ENCODE measurements at regions not wholly inside any gene's neighbourhood (a gene's known extent, or its start where the extent isn't known, plus 50 kb on each side); places are given as distances from the start of the nearest gene placed in this dataset.

DNA sequence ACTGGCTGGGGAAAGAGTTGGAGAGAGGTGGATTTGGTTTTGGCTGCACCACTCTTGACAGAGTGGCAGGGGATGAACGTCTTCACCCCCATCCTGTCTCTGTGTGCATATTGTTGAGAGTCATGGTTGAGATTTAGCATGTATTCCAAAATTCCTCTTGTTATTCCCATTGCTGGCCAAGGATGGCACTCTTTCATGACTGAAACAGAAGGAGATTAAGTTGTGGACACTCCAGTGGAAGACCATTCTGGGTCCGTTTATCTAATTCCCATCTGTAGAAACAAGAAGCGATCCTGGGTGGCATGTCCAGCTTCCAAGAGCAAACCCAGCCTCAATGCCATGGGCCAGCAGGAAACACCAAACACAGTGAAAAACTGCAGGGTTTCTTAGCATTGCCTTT lies 469.0 kb upstream of the IGFBP3 start:
- DNase-seq: no peak

DNA sequence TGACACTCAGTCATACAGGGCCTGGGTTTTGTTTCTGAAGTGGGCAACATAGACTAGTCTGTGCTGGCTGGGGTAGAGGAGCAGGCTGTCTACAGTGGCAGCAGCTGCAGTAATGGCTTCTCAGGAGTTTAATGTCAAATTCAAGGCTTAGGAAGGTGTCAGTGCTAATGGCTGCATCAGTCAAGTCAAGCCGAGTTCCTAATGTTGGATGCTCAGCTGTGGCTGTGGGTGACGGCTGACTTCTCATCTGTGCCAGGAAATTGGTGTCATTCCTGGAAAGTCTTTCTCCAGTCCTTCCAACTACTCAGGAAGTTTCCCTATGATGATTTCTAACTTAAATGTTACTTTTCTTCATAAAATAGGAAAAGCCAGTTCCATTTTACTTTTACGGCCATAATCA lies 468.1 kb upstream of the IGFBP3 start:
- no peak for DNase-seq

DNA sequence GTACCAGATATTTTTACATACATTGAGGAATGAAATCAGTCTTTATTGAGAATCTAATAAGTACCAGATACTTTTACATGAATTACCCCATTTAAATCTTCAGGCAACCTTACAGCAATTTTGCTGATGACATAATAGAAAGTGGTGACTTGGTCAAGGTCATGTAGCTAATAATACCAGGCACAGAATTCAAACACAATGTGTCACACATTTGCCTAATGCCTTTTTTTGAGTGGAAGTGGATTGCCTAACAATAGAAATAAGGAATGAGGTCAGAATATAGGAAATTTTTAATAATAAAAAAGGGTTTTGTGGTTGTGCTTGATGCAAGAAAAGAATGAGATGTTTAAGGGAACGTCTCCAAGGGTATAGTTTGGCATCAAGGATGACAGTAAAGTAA lies 466.6 kb upstream of the IGFBP3 start:
- no peak for DNase-seq

GRCh38 chr7:46386428-46387399 lies 465.6 kb upstream of the IGFBP3 start:
- DNase-seq: no peak

DNA sequence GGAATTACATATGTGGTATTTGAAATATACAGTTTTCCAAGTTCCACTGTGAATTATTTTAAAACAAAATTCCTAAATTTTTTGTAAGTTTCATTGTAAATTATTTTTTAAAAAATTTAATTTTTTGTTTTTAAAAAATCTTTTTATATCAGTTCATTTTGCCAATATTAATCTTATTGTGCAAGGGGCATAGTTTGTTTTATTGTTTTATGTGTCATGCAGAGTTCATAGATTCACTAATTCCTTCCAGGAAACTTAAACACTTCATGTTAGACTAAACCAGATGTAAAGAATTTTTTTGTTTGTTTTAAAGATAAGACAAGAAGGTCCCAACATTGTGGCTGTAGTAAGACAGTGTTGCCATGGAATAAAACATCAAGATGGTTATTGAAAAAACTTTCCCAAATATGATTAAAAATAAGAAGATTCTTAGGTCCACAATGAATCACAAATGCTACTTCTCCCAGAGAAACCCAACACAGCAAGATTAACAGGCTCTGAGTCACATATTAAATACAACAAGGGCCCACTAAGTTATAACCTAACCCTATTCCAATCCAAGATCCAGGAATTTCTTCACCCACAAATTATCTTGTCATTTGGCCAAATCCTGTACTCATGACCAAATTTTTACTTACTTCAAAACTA lies 464.7 kb upstream of the IGFBP3 start:
- no peak for DNase-seq

- DNase-seq: no peak
These were observed 462.5 kb upstream of the IGFBP3 start for GRCh38 chr7:46383605-46384004.

GRCh38 chr7:46369933-46370654 lies 449.0 kb upstream of the IGFBP3 start:
- no peak for DNase-seq

- DNase-seq: no peak
These were observed 447.8 kb upstream of the IGFBP3 start for GRCh38 chr7:46368871-46369270.

DNA sequence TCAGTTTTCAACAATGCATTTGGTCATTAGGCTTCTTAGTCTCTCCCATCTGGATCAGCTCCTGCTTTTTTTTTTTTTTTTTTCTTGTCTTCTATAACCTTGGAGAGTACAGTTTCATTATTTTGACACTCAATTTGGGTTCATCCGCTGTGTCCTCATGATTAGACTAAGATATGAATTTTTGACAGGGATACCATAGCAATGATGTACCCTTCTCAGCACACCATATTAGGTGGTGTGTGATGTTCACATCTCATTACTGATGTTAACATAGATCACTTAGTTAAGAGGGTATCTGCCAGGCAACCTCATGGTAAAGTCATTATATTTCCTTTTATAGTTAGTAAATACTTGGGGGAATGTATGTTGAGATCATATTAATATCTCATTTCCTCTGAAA lies 445.5 kb upstream of the IGFBP3 start:
- no peak for DNase-seq

DNA sequence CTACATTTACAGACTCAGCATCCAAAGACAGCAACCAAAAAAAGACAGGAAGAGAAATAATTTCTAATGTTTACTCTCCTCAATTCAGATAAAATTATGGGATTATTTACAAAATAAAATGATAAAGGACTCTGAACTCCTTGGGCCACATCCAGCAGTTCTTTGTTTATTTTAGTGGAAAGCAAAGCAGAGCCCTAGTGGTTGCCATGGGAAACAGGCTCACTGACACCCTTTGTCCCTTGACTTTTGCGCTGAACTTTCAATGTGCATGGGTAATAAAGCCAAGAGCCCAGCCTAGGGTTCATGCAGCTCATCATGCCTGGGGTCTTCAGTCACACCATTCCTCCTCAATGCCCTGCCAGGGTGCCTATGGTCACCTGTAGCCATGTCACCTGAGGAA lies 442.6 kb upstream of the IGFBP3 start:
- DNase-seq: no peak

GRCh38 chr7:46360811-46361210 lies 439.7 kb upstream of the IGFBP3 start:
- no peak for DNase-seq

DNA sequence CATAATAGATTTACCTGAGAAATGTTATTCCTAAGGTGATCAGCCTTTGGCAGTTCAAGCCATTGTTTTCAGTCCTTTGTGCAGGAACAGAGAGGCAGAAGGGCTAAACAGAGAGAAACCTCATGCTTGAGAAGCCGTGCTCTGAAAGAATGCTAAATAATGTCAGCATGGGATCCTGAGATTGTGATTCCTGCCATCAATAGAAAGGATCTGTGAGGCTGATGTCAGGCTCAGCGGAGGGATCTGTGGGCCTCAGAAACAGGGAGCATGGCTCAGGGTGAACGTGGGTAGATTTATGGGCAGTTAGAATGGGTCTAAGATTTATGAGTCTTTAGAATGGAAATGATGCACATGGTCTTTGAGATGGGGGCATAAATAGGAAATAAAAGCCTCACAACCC lies 439.2 kb upstream of the IGFBP3 start:
- no peak for DNase-seq

- DNase-seq: no peak
These were observed 436.8 kb upstream of the IGFBP3 start for GRCh38 chr7:46357851-46358250.

GRCh38 chr7:46357290-46357689 lies 436.2 kb upstream of the IGFBP3 start:
- no peak for DNase-seq

GRCh38 chr7:46356371-46356770 lies 435.3 kb upstream of the IGFBP3 start:
- no peak for DNase-seq

- DNase-seq: no peak
These were observed 434.3 kb upstream of the IGFBP3 start for GRCh38 chr7:46355331-46355730.

DNA sequence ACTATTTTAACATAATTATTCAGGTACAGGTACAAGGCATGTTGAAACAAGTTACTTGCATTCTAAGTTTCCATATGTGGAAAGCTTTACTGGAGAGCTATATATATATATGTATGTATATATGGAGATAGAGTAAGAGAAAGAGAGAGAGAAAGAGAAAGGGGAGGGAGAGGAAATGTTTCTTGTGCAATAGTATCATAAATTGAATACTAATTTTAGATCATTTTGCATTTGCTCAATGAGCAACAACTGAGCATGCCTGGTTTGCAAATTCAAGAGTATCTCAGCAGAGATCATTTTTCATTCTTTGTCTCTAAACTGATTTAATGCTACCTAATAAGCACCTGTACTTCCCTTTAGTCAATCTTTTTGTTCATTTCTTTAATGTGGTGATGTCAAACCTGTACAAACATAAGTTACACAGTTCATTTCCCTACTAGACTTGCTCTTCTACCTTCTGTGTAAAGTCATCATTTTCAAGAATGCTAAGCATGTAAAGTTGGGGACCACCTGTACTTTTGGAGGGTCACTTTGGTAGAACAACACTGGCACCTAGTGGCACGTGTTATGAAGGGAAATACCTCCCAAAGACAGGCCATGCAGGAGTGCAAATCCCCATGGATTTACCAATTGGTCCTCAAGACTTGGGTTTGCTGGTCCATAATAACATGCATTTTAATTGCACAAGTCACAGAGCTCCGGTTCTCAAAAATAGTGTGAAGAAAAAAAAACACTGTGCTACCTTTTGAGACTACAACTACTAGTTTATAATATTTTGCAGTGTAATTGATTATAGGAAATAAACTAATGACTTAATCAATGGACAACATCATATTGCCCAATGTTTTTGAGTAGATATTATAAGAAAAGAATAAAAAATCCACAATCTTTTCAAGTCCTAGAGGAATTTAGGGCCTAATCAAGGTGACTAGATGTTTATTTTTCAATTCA lies 431.2 kb upstream of the IGFBP3 start:
- peak; percentile 3 for DNase-seq

DNA sequence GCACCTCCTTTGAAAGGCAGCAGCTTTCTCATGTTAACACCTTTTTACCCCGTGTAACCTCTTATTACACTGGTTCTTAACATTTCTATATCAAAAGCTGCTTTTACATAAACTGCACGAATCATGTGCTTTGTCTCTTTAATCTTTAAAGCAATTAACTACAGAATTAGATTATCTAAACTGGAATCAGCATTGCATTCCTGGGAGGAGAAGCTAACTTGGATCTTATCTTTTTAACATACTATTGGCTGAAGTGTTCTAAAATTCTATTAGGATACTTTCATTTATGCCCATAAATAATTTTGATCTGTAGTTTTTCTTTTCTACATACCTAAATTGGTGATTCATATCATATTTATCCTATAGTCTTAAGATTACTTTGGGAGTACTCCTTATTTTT lies 428.4 kb upstream of the IGFBP3 start:
- no peak for DNase-seq

DNA sequence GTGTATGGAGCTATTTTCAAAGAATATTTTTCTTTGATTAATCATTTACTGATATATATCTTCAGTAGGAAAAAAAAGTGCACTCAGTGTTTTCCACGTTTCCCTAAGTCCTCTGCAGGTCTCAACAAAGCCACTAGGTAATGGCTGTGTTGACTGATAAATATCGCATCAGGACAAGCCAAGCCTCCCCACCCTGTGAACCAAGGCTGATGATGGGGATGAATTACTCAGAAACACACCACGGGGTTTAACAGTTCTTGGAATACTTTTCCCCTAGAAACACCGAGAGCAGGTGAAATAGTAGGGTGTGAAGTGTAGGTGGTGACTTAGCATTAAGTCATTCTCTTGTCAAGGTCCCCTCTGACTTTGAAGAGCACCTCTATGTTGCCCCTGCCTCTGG lies 423.5 kb upstream of the IGFBP3 start:
- no peak for DNase-seq

GRCh38 chr7:46343802-46344201 lies 422.7 kb upstream of the IGFBP3 start:
- DNase-seq: no peak

DNA sequence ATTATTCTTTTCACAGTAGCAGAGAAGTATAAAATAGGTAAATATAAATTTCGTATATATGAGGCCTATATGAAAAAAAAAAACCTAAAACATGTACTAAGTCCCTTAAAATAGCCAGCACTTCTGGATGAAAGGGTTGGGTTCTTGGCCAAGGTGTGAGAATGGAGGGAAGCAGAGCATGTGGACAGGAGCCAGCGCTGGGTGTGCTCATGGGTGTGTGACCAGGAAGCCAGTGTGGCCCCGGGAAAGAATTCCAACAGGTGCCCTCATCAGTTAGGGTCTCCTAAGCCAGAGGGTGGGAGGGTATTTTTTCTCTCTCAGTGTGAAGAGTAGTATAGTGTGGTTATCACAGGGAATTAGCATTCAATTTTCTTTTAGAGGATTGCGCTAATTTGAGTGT lies 401.9 kb upstream of the IGFBP3 start:
- DNase-seq: no peak

GRCh38 chr7:46321556-46322205 lies 400.6 kb upstream of the IGFBP3 start:
- no peak for DNase-seq
